NCI-H2107 treated with DMSO at 0.1 percent for 48 hours (cell line): ENCODE measurements at regions not wholly inside any gene's neighbourhood (a gene's known extent, or its start where the extent isn't known, plus 50 kb on each side); places are given as distances from the start of the nearest gene placed in this dataset.

Experiments used
- DNase-seq: peaks from one replicate; lab custom pipeline; 2025; ENCODE audit not compliant: unreplicated experiment; lab: John Stamatoyannopoulos, UW

DNA sequence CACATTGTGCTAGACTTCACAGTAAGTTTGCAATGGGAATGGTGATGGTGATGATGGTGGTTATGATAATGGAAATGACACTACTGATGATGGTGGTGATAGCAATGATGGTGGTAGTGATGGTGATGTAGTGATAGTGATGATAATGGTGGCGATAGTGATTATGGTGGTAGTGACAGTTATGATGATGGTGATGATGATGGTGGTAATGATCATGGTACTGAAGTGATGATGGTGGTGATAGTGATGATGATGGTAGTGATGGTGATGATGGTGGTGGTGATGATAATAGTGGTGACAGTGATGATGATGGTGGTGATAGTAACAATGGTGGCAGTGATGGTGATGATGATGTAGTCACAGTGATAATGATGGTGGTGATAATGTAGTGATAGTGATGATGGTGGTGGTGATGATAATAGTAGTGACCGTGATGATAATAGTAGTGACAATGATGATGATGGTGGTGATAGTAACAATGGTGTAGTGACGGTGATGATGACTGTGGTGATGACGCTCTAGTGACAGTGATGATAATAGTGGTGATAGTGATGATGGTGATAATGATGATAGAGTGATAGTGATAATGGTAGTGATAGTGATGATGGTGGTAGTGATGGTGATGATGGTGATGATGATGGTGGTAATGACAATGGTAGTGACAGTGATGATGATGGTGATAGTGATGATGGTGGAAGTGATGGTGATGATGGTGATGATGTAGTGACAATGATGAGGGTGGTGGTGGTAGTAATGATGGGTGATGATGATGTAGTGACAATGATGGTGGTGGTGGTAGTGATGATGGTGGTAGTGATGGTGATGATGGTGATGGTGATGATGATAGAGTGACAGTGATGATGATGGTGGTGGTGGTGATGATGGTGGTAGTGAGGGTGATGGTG lies 222.9 kb upstream of the PWP1 start:
- DNase-seq, result no peak

DNA sequence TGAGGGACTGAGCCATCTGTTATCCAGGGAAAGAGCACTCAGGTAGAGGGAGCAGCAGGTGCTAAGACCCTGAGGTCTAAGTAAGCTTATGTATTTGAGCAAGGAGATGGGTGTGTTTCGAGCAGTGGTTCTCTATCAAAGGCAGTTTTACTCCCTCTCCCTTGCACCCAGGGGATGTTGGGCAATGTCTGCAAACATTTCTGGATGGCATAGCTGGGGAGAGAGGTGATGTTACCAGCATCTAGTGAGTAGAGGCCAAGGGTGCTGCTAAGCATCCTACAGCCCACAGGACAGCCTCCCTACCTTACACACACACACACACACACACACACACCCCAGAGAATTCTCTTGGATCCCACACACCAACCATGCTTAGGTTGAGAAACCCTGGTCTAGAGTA lies 221.0 kb upstream of the PWP1 start:
- DNase-seq, result no peak

DNA sequence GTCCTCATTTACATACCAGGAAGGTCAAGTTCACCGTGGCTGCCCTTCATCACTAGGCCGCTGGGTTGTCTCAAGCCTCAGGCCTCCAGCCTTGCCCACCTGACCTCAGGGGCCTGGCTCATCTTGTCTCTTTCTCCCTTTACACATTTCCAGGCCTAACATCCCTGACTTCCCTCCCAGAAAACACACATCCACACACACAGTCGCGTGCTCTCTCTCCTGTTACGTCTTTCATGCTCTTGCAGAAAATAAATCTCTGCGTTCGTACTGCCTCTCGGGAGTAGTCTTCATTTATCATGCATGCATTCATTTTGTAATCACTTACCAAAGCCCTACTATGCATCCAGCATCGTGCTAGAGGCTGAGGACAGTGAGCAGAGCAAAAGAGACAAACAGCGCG lies 220.0 kb upstream of the PWP1 start:
- DNase-seq, result no peak

DNA sequence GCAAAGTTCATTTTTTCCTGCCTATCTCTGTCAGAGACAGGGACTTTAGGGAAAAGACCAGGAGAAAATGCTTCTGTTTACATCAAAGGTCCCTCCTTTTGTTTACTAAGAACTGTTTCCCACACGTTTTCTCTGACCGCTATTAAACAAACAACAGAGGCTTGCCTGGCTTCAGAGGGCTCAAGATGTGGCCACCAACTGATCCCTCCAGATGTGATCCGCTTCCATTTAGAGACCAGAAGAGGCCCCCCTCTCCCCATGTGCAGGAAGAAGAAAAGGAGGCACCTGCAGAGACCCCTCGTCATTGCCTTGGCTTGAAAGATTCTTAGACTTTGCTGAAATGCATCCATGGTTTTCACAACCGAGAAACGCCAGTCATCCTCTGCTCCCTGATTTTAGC lies 217.9 kb upstream of the PWP1 start:
- no peak for DNase-seq

DNA sequence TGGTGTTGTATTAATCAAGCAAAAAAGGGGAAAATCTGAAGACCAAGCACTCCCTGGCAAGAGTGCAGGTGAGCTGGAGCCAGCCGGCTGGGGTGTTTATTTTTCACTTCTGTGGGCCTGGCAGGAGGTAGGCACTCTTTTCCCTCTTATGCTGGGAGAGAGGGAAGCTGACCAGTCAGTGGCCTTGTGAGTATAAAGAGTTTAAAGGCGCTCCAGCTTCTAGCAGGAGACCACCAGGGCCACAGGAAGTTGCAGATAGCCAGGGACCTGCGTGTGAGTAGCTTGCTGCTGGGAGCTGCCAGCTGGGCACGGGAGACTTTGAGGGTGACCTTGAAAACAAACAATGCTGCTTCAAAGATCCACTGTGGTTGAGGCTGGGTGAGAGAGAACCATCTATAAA lies 217.4 kb upstream of the PWP1 start:
- no peak for DNase-seq

DNA sequence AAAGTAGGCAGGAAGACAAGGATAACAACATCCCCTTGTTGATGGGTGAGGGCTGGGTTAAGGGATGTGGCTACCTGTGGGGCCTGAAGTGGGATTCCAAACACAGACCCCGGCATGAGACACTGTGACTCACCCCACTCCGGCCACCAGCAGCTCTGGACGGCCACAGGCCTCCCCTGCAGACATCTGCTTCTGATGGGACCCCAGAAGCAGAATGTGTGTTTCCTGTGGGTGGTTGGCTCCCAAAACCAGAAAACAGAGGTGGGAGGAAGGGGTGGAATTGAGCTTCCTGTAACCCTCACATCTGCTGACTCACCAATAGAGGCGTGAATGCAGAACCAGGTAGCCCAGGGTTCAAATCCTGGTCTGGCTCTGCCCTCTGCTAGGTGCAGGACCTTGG lies 216.6 kb upstream of the PWP1 start:
- no peak for DNase-seq

DNA sequence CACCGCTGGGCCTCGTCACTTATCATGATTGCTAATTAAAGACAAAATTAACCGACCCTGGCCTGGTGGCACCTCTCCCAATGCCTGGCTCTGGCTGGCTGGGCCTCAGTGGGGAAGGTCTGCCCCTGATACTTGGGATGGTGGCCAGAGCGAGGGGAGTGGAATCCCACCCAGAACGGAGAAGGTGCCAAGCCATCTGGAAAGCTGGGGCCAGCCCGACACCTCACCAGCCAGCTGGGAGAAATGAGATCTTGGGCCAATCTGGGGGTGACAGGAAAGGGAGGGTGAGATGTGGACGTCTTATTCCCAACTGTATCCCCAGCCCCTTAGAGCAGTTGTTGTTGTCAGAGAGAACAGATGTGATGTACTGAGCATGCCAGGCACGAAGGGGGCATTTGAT lies 215.0 kb upstream of the PWP1 start:
- no peak for DNase-seq

DNA sequence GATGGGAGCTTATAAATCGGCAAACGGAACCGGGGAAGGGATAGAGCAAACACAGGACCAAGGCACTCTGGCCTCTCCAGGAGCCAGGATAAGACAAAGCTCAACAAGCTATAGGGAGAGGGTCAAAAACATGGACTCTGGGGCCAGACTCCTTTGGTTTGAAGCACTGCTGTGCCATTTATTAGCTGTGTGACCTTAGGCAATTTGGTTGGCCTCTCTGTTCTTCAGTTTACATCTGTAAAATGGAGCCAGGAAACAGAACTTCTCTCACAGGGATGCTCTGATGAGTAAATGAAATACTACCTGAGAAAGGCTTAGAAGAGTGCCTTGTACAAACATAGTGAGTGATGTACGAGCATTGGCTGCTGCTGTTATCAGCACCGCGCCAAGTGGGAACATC lies 213.3 kb upstream of the PWP1 start:
- DNase-seq, result no peak

DNA sequence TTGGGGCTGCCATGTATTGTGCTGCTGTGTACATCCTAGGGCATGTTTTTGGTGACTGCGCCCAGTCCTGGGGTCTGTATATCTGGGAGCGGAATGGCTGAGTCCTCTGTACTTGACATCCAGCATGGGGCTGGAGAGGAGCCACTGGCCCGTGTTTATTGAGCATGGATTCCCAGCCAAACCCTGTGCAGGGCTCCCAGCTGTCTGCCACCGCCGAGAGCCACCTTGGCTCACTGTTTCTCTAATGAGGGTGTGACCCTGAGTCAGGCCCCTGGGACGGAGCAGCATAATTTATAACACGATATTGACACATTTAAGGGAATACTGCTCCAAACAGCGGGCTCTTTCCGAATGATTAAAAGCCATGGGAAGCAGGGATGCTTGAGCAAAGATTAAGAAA lies 211.5 kb upstream of the PWP1 start:
- no peak for DNase-seq

DNA sequence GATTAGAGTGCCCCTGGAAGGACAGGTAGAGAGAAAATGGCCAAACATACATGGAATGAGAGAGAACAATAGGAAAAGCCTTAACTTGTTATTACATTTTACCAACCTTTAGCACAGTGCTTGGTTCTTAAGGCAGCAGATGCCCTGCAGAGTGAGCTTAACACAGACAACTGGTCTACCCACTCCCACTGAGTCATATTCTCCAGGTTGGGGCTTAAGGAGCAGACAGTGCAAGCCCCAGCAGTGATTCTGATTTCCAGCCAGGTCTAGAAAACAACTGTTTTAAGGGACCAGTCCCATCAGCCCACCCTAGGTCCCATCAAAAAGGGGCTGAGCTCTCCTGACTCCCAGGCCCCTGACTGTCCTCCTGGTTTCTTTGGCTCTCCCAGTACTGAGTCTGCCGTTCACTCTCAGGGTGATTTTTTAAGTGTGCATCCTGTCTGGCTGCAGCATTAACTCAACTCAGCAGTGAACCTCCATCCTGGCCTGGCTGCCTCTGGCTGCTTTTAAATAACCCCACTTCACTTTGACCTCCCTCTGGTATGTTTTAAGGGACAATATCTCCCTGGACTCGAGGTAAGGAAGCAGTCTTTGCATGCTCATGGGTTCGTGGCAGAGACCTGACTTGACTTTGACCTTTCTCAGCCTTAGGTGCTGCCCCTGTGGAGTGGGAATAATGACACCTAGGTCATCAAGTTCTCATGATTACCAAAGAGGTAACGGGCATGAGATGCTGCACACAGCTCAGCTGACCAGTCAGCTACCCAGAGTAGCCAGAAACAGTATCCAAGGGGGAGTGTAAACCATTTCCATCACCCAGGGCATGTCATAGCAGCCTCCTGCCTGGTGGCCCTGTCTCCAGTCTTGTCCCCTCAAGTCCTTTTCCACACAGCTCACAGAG lies 210.7 kb upstream of the PWP1 start:
- no peak for DNase-seq

DNA sequence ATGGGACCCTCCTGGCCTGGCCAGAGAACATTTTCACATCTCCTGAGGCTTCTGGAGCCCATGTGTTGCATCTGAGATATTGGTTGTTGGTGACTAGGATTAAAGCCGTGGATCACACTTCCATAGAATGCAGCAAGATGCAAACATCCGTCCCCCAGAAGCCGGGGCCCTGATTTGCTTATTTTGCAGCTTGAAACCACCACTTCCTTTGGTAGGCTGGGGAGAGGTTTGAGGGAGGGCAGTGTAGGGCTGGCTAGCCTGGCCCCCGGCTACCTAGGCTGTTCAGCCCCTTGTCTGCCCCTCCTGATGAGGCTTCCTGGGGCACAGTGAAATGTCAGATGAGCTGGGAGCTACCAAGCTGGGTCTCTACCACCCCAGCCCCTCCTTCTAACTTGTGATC lies 209.7 kb upstream of the PWP1 start:
- DNase-seq, result no peak

DNA sequence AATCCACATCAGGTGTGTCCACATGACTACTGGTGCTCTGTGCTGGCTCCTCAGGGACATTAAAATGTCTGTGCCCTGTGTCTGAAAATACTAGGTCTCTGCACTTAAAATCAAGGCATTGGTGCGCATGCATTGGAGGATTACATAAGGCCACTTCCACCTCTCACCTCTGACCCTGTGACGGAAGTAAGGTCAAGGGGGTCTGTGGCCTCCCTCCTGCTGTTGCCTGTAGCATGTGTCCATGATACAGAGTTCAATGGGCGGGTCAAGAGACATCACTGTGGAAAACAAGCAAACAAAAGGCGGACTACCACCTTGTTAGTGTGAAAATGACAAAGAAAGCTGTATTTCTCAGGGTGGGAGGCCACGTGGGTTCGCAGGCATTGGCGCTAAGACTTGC lies 208.6 kb upstream of the PWP1 start:
- DNase-seq, result no peak

DNA sequence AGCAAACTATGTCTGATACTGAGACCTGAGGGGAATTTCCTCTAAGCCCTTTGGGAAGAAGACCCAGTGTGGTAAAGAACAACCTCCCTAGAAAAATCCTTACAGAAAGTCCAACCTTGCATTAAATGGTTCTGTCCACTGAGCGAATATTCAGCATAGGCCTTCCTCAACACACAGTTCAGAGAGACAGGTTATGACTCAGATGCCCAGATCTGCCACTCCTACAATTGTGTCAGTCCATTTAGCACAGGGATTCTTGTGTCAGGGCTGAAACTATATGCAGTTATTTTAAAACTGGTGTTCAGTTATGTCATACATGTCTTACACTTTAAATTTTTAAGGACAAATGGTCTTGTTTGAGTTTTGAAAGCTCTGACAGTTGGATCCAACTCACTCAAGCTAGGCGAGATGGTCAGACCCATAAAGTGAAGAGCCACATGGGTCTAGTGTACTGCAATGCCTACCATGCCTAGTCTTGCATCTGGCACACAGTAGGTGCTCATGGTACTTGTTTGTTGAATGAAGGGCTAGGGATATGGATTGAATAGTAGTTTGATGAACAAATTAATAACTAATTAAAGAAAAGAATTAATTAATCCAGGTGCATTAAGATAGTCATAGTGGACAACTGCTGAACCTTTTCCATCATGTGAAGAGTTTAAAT lies 207.5 kb upstream of the PWP1 start:
- no peak for DNase-seq

DNA sequence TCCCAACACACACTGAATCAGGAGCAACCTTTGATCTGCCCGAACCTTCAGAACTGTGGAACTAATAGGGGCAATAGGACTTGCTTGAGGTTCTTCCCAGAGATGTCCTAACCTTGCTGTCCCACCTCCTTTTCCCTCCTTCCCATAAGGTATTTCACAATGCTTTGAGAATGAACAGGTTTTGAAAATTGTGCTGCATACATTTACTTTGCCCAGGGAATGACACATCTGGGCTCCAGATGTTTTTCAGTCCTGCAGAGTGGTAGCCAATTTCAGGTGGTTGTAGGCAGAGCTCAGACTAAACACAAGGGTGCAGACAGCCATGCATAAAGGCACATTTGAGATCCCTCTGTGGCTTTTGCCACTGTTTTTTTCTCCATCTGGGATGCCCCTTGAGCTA lies 206.7 kb upstream of the PWP1 start:
- no peak for DNase-seq

DNA sequence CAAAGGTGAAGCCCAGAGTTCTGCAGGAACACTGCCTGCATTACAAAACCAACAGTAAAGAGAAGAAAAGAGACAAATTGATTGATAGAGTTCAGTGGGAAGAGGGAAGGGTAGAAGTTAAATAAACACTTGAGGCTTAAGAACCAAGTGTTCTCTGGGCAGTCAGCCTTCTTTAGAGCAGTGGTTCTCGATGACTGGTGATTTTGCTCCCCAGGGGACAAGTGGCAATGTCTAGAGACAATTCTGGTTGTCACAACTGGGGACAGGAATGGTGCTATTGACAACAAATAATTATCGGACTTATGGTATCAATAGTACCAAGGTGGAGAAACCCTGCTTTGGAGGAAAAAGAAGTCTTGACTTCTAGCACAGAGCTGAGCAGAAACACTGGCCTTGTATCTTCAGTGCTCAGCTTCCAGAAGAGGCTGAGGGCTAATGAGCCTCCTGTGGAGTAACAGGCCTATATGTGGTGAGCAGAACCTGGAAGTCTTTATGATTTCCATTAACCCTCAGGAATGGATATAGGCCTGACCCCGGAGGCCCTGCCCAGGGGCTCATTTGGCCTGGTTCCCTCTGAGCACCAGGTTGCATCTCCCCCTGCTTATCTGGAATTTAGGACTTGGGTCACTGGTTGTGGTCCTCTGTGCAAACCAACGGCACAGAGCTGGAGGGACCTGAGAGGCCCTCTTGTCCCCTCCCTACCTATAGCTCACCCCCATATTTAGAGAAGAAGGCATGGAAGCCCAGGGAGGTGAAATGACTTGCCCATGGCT lies 204.6 kb upstream of the PWP1 start:
- no peak for DNase-seq

DNA sequence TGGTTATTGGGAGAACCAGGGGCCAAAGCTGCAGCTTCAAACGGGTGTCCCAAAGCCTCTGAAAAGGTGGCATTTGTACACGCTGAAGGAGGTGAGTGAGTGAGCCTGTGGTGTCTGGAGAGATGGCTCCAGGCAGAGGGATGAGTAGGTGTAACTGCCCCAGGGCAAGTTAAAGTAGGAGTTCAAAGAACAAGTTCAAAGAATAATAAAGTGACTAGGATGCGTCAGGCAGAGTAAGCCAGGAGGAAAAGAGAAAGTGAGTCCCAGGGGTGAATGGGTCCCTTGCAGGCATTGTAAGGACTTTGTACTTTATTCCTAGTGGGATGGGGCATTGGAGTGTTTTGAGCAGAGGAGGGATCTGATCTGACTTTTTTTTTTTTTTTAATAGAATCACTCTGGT lies 201.4 kb upstream of the PWP1 start:
- DNase-seq, result no peak

DNA sequence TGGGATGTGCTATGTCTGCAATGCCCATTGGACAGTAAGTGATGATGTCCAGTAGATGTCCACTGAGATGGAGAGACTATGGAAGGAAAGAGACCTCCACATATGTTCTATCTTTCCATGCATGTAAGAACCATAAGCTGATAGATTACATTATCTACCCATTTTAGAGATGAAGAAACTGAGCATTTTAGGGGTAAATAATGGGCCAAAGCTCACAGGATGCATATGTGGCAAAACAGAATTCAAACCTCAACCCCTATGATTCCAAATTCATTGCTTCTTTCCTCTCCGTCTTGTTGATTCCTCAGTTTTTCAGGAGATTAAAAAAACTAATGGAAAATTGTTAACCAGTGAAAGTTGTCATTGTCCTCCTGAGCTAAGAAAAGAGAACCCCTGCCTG lies 200.7 kb upstream of the PWP1 start:
- no peak for DNase-seq

DNA sequence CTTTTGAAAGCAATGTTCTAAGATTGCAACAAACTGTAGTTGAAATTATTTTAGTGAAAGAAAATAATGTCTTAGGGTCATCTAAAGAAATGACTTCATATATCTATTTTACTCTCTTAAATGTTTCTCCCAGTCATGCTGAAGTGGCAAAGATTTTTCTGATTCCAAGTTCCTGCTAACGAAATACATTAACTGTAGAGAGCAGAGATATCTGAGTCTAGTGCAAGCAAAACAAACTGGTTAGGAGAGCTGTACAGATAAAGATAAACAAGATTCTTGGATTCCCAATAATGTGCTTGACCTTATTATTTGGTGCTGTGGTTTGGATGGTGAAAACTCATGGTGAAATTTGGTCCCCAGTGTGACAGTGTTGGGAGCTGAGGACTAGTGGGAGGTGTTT lies 199.9 kb upstream of the PWP1 start:
- no peak for DNase-seq

DNA sequence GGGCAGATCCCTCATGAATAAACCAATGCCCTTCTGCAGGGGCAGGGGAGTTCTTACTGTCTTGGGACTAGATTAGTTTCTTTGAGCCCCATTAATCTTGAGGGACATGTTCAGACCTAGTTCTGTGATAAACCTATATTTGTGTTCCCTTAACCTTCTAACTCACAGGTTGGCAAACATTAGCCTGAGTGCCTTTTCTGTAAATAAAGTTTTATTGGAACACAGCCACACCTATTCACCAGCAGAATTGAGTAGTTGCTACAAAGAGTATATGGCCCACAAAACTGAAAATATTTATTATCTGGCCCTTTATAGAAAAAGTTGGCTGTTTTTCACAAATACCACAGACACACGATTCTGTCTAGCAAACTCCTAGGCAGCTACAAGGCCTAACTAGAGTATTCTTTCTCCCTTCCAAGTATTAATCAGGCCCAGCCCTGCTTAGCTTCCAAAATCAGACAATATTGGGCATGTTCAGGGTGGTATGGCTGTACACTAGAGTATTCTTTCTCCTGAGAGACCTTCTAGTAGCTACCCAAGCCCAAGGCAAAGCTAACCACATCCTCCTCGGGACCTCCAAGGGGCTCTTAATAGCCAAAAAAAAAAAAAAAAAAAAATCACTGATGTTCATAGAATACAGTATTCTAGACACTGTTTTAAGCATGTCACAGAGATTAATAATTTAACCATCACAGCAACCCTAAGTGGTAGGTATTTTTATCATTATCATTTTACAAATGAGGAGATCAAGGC lies 199.3 kb upstream of the PWP1 start:
- no peak for DNase-seq

DNA sequence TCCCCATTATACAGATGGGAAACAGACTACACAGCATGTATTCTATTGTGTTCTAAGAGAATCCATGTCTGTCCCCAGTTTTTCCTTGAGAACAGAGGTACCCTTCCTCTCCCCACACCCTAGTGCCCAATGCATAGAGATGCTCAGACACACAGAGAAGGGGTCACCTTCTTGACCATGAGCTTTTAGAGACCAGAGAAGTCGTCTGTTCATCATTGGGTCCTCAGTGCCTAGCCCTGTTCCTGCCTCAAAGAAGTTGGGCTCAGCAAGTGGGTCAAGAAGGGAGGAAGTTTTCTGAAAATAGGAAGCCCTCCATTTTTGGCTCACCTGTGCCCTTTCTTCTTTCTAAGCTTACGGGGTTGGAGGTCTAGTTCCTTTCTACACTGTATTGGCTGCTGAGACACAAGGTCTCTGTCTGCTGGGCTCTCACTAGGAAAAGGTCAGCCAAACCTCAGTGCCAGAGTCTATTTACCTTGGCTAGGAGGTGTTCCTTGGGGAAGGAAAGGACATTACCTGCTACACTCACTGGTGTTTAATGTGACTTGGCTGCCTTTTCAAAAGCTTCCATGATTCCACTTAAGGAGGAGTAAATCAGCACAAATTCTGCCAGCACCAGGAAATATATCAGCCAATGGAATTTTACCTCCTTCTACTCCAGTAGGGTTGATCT lies 198.5 kb upstream of the PWP1 start:
- no peak for DNase-seq
